ENCODE measurements at regions not wholly inside any gene's neighbourhood (a gene's known extent, or its start where the extent isn't known, plus 50 kb on each side); places are given as distances from the start of the nearest gene placed in this dataset.
"Not testable (repeated sequence)": the region's sequence is repeated elsewhere in the genome, so short reads cannot be mapped to it uniquely, and the experiment has no call there.

- H4K20me1 ChIP-seq (replicated peaks; ENCODE audit: insufficient read depth): no peaks in the 10 kb centered on the region
- Mint-ChIP-seq H3K4me1 (no peaks in the 10 kb centered on the region), H3K4me3 (no peak overlapping the region), H3K27ac (no peak overlapping the region), H3K27me3 (ENCODE audit: insufficient read depth, low read depth, poor library complexity) (no peaks in the 10 kb centered on the region), H3K36me3 (ENCODE audit: low read depth) (peaks cover 7% of the 10 kb centered on the region; the same call in 1 of the 3 replicates), H3K9me3 (peaks cover 2% of the 10 kb centered on the region; the same call in 1 of the 3 replicates)
- no peaks in the 10 kb centered on the region for H3F3A ChIP-seq (replicated peaks; ENCODE audit: low read depth)
- H3K79me2 ChIP-seq (replicated peaks; ENCODE audit: insufficient read depth): no peaks in the 10 kb centered on the region
- H3K4me1 ChIP-seq (ENCODE audit: insufficient read depth): no peaks in the 10 kb centered on the region
- no peaks in the 10 kb centered on the region for H3K36me3 ChIP-seq (ENCODE audit: insufficient read depth)
- H3K27me3 ChIP-seq (ENCODE audit: insufficient read depth): no peaks in the 10 kb centered on the region
- H3K9me2 ChIP-seq (ENCODE audit: insufficient read depth): no peaks in the 10 kb centered on the region
- ATAC-seq (no peak), DNase-seq (ENCODE audit: low spot score) (no peak)
- no peak overlapping the region for H2AFZ ChIP-seq
- H3K27ac ChIP-seq (ENCODE audit: low read depth): no peak overlapping the region
- no peak for TF ChIP-seq POLR2AphosphoS5 (IDR thresholded peaks at IDR 0.05; ENCODE audit: low read depth)
- TF ChIP-seq CTCF (conservative IDR thresholded peaks at IDR 0.05; ENCODE audit: low read depth in 2 of 2): no peak
- TF ChIP-seq NANOG (IDR thresholded peaks at IDR 0.05; ENCODE audit: borderline replicate concordance): no peak
- TF ChIP-seq JUNB (IDR thresholded peaks at IDR 0.05; ENCODE audit: unreplicated experiment): no peak
- no peak for TF ChIP-seq ZNF114 (CRISPR knock-in tag; IDR thresholded peaks at IDR 0.05)
- TF ChIP-seq, protein P1, sequence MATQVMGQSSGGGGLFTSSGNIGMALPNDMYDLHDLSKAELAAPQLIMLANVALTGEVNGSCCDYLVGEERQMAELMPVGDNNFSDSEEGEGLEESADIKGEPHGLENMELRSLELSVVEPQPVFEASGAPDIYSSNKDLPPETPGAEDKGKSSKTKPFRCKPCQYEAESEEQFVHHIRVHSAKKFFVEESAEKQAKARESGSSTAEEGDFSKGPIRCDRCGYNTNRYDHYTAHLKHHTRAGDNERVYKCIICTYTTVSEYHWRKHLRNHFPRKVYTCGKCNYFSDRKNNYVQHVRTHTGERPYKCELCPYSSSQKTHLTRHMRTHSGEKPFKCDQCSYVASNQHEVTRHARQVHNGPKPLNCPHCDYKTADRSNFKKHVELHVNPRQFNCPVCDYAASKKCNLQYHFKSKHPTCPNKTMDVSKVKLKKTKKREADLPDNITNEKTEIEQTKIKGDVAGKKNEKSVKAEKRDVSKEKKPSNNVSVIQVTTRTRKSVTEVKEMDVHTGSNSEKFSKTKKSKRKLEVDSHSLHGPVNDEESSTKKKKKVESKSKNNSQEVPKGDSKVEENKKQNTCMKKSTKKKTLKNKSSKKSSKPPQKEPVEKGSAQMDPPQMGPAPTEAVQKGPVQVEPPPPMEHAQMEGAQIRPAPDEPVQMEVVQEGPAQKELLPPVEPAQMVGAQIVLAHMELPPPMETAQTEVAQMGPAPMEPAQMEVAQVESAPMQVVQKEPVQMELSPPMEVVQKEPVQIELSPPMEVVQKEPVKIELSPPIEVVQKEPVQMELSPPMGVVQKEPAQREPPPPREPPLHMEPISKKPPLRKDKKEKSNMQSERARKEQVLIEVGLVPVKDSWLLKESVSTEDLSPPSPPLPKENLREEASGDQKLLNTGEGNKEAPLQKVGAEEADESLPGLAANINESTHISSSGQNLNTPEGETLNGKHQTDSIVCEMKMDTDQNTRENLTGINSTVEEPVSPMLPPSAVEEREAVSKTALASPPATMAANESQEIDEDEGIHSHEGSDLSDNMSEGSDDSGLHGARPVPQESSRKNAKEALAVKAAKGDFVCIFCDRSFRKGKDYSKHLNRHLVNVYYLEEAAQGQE (IDR thresholded peaks at IDR 0.05; ENCODE audit: unreplicated experiment): no peak
- TF ChIP-seq CREB1 (CRISPR knock-in tag; IDR thresholded peaks at IDR 0.05; ENCODE audit: low read depth): no peak
- H3K4me3 ChIP-seq: no peak overlapping the region
- no peak overlapping the region for H3K4me2 ChIP-seq
These were observed 478.7 kb upstream of the GALNTL6 start for GRCh38 chr4:171334549-171334948.

DNA sequence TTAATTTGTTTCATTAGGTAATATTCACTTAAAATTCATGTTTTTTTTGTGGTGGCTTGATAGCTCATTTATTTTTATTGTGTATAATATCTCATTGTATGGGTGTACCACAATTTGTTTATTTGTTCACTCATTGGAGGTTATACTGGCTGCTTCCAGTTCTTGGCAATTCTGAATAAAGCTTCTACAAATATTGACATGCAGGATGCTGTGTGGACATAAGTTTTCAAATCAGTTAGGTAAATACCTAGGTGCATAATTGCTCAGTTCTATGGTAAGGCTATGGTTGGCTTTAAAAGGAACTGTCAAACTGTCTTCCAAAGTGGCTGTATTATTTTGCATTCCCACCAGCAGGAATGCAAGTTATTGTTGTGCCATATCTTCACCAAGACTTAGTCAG lies 504.5 kb upstream of the GALNTL6 start:
- no peak overlapping the region for H3K4me3 Mint-ChIP-seq

GRCh38 chr4:171298048-171298718 lies 515.0 kb upstream of the GALNTL6 start:
- H3K27ac ChIP-seq (ENCODE audit: low read depth); H3K79me2 ChIP-seq (replicated peaks; ENCODE audit: insufficient read depth); H3K9me3 Mint-ChIP-seq; H3K36me3 Mint-ChIP-seq (ENCODE audit: low read depth); H3K27ac Mint-ChIP-seq; DNase-seq (ENCODE audit: low spot score); H3K4me3 ChIP-seq; H3K36me3 ChIP-seq (ENCODE audit: insufficient read depth); H3K4me1 ChIP-seq (ENCODE audit: insufficient read depth); H2AFZ ChIP-seq; ATAC-seq; H3K27me3 ChIP-seq (ENCODE audit: insufficient read depth); H3K4me1 Mint-ChIP-seq; H3K4me2 ChIP-seq; H3K4me3 Mint-ChIP-seq; H3K9me2 ChIP-seq (ENCODE audit: insufficient read depth); H3K27me3 Mint-ChIP-seq (ENCODE audit: insufficient read depth, low read depth, poor library complexity); H3F3A ChIP-seq (replicated peaks; ENCODE audit: low read depth); H4K20me1 ChIP-seq (replicated peaks; ENCODE audit: insufficient read depth): not testable (repeated sequence)

More for the DNA sequence above, 504.5 kb upstream of the GALNTL6 start:
- H3K27ac ChIP-seq (ENCODE audit: low read depth): no peak overlapping the region
- no peak for ATAC-seq
- Mint-ChIP-seq H3K36me3 (ENCODE audit: low read depth) (peaks cover 5% of the 10 kb centered on the region; the same call in 1 of the 3 replicates), H3K9me3 (peaks cover 2% of the 10 kb centered on the region; the same call in 2 of the 3 replicates), H3K4me1 (no peaks in the 10 kb centered on the region), H3K27ac (no peak overlapping the region), H3K27me3 (ENCODE audit: insufficient read depth, low read depth, poor library complexity) (no peaks in the 10 kb centered on the region)
- H3K79me2 ChIP-seq (replicated peaks; ENCODE audit: insufficient read depth): no peaks in the 10 kb centered on the region
- DNase-seq (ENCODE audit: low spot score): no peak
- H3K4me3 ChIP-seq: no peak overlapping the region
- no peaks in the 10 kb centered on the region for H3K36me3 ChIP-seq (ENCODE audit: insufficient read depth)
- no peaks in the 10 kb centered on the region for H3F3A ChIP-seq (replicated peaks; ENCODE audit: low read depth)
- no peaks in the 10 kb centered on the region for H4K20me1 ChIP-seq (replicated peaks; ENCODE audit: insufficient read depth)
- no peaks in the 10 kb centered on the region for H3K27me3 ChIP-seq (ENCODE audit: insufficient read depth)
- H3K4me2 ChIP-seq: no peak overlapping the region
- no peak overlapping the region for H2AFZ ChIP-seq
- H3K9me2 ChIP-seq (ENCODE audit: insufficient read depth): no peaks in the 10 kb centered on the region; the same call in 1 of the 2 replicates
- TF ChIP-seq NANOG (IDR thresholded peaks at IDR 0.05; ENCODE audit: borderline replicate concordance): no peak
- no peak for TF ChIP-seq POLR2AphosphoS5 (IDR thresholded peaks at IDR 0.05; ENCODE audit: low read depth)
- no peak for TF ChIP-seq ZNF331 (CRISPR knock-in tag; IDR thresholded peaks at IDR 0.05; ENCODE audit: low read depth)
- no peaks in the 10 kb centered on the region for H3K4me1 ChIP-seq (ENCODE audit: insufficient read depth)

All from GM23338 (cell line).